Mucosa of descending colon (tissue), 3 donors: ENCODE measurements at regions not wholly inside any gene's neighbourhood (a gene's known extent, or its start where the extent isn't known, plus 50 kb on each side); places are given as distances from the start of the nearest gene placed in this dataset.

Experiments used
- ATAC-seq: fragments of 200-7000 bp; cut with Tn5 transposase; one replicate; pipeline ENCODE4 v1.9.1; 2020; ENCODE audit warnings: mild to moderate bottlenecking, moderate library complexity
- DNase-seq, 3 donors: peaks; one replicate each; pipeline ENCODE4 v3.0.0-alpha.2; 2020
- H3K36me3 ChIP-seq: fragments of 200-600 bp; one replicate; pipeline ENCODE4 v1.8.0; 2021; ENCODE audit warnings: low read depth, mild to moderate bottlenecking
- H3K4me1 ChIP-seq: fragments of 200-600 bp; one replicate; pipeline ENCODE4 v1.8.0; 2021; ENCODE audit warnings: low read depth, mild to moderate bottlenecking
- H3K4me3 ChIP-seq: fragments of 200-600 bp; one replicate; pipeline ENCODE4 v1.8.0; 2021; ENCODE audit warnings: mild to moderate bottlenecking
- H3K9me3 ChIP-seq: fragments of 200-600 bp; one replicate; pipeline ENCODE4 v1.8.0; 2021; ENCODE audit warnings: mild to moderate bottlenecking
- intact Hi-C, 2 donors: fragments of 100-400 bp; cut with DNase I in 1 of 2; cut with micrococcal nuclease in 1 of 2; formaldehyde crosslinking; loops; one replicate each; pipeline versions ENCODE4 v1.11.0 to v1.11.1; 2022; cut with DNase I, micrococcal nuclease
- TF ChIP-seq, protein P1 (sequence below): fragments of 200-600 bp; IDR thresholded peaks from one replicate; pipeline ENCODE4 v1.8.0; 2022; ENCODE audit warnings: antibody characterized with exemption, mild to moderate bottlenecking
- donor health status: DM: no; HTN: no; CAD: no; lungs with moderate emphysema.
- donor health status: DM: no; HTN: no; CAD: no.
- donor health status: DM: no; HTN: yes; CAD: no.

DNA sequence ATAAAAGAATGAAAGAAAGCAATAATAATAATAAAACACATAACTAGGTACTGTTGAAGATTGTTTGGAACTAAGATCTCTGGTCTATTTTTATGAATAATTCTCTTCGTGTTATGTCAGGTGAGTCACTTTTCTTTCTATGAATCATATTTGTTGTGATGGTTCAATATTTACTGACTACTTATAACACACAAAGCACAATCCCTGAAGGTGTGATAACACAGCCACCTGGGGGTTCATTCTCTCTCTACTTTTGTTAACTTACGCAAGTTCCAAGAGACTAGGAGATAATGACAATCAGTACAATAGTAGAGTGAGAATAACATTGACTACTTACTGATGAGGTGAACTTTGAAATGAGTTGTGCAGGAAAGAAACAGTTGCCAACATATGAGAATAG, 149.9 kb downstream of the IBTK start:
- peak; percentile 11 for ATAC-seq
- Histone ChIP-seq H3K4me1 (no peaks in the 10 kb centered on the region), H3K36me3 (no peaks in the 10 kb centered on the region), H3K4me3 (no peak overlapping the region), H3K9me3 (no peaks in the 10 kb centered on the region)
- no peak for DNase-seq
- intact Hi-C loops = no loop called here
- TF ChIP-seq, protein P1, sequence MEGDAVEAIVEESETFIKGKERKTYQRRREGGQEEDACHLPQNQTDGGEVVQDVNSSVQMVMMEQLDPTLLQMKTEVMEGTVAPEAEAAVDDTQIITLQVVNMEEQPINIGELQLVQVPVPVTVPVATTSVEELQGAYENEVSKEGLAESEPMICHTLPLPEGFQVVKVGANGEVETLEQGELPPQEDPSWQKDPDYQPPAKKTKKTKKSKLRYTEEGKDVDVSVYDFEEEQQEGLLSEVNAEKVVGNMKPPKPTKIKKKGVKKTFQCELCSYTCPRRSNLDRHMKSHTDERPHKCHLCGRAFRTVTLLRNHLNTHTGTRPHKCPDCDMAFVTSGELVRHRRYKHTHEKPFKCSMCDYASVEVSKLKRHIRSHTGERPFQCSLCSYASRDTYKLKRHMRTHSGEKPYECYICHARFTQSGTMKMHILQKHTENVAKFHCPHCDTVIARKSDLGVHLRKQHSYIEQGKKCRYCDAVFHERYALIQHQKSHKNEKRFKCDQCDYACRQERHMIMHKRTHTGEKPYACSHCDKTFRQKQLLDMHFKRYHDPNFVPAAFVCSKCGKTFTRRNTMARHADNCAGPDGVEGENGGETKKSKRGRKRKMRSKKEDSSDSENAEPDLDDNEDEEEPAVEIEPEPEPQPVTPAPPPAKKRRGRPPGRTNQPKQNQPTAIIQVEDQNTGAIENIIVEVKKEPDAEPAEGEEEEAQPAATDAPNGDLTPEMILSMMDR = no peak

DNA sequence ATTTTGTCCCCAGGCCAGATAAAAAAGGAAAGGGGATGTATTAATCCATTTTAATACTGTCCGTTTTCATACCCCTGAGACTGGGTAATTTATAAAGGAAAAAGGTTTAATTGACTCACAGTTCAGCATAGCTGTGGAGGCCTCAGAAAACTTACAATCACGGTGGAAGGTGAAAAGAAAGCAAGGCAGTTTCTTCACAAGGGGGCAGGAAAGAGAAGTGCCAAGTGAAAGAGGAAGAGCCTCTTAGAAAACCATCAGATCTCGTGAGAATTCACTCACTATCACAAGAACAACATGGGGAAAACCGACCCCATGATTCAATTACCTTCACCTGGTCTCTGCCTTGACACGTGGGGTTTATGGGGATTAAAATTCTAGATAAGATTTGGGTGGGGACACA, 152.5 kb downstream of the IBTK start:
- no peaks in the 10 kb centered on the region for H3K36me3 ChIP-seq
- H3K4me1 ChIP-seq = no peaks in the 10 kb centered on the region
- no peak for DNase-seq
- intact Hi-C loops = no loop called here
- no peak for ATAC-seq
- H3K4me3 ChIP-seq = no peak overlapping the region
- no peaks in the 10 kb centered on the region for H3K9me3 ChIP-seq
- TF ChIP-seq, protein P1 = no peak

DNA sequence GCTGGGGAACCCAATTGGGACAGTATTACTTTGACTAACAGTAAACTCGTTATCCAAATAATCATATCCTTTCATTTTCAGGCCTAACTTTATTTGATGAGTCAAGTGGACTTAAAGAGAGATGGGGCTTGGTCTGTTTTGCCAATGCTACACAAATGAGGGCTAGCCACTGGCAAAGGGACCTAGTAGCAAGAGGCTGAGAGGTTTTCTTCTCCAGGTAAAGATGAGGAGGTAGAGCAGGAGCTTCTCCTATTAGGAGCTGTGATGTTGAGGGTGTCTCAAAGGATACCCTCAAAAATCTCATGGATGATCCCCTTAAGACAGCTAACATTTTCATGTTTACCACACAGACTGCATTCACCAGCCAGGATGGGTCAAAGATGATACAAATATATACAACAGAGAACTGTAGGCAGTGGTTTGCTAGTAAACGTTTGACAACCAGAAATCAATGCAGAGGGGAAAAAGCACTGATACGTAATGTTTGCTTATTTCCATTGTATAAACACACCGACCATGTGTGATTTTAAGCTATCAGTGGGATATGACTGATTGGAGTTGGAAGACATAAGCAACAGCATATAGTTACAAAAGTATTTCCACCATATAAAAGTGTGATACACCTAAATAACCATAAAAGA, 153.3 kb downstream of the IBTK start:
- ATAC-seq (no peak), DNase-seq (no peak)

DNA sequence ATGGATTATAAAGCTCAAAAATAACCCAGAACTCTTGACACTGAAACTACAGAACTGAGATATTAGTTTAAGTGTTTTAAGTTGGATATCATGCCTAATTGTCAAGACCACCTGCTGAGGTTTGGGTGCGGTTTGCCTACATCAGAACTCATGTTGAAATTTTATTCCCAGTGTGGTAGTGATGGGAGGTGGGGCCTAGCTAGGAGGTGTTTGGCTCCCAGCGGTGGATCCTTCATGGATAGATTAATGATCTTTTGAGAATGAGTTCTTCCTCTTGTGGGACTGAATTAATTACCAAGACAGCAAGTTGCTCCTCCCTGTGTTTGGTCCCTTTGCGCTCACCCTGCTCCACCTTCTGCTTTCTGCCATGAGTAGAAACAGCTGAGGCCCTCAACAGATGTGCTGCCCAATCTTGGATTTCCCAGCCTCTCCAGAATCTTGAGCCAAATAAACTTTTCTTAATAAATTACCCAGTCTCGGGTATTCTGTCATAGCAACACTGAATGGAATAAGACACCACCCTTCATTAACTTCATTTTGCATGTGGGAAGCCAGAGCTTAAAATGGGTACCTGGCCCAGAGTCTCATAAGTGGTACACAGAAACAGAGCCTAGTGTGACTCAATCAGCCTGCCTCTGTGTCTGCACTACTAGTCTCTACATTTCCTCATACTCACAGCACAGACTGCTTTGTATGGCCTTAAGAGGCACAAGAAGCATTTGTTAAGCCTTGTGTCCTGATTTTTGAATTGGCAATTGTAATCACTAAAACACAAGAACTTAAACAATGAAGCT, 158.4 kb downstream of the IBTK start:
- Histone ChIP-seq H3K4me1 (no peaks in the 10 kb centered on the region), H3K36me3 (no peaks in the 10 kb centered on the region), H3K4me3 (no peak overlapping the region), H3K9me3 (no peaks in the 10 kb centered on the region)
- TF ChIP-seq, protein P1 = no peak
- intact Hi-C loops = no loop called here
- DNase-seq (no peak), ATAC-seq (peak; percentile 45)

More for the DNA sequence above, 153.3 kb downstream of the IBTK start:
- H3K4me3 ChIP-seq = no peak overlapping the region
- H3K4me1 ChIP-seq = no peaks in the 10 kb centered on the region
- no peaks in the 10 kb centered on the region for H3K36me3 ChIP-seq
- no peaks in the 10 kb centered on the region for H3K9me3 ChIP-seq
- intact Hi-C loops = no loop called here
- TF ChIP-seq, protein P1 = no peak

DNA sequence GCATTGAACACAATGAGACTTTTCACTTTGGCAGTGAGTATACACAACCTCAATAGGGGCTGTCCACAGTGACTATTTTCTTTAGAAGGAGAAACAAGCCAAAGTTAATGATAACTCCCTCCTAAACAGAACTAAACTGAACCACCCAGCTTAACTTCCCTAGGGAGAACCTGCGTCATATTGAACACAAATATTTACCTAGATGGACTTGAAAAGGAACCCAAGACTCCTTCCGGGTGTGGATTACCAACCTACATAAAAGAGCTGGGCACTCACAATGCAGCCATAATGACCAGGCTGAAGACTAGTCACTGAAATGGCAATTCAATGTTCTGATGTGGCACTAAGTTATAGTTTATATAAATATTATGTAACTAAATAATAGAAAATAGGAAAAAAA, 160.6 kb downstream of the IBTK start:
- intact Hi-C loops = no loop called here
- ATAC-seq = peak; percentile 95
- Histone ChIP-seq H3K9me3 (no peaks in the 10 kb centered on the region), H3K4me3 (no peak overlapping the region), H3K4me1 (no peaks in the 10 kb centered on the region), H3K36me3 (no peaks in the 10 kb centered on the region)
- TF ChIP-seq, protein P1 = no peak
- DNase-seq = peak in 1 of 3 donors; percentile 11
